ENCODE measurements at regions not wholly inside any gene's neighbourhood (a gene's known extent, or its start where the extent isn't known, plus 50 kb on each side); places are given as distances from the start of the nearest gene placed in this dataset.
A peak's percentile ranks its signal among the peaks of the same experiment; 100 is the strongest.
"Not testable (repeated sequence)": the region's sequence is repeated elsewhere in the genome, so short reads cannot be mapped to it uniquely, and the experiment has no call there.

DNA sequence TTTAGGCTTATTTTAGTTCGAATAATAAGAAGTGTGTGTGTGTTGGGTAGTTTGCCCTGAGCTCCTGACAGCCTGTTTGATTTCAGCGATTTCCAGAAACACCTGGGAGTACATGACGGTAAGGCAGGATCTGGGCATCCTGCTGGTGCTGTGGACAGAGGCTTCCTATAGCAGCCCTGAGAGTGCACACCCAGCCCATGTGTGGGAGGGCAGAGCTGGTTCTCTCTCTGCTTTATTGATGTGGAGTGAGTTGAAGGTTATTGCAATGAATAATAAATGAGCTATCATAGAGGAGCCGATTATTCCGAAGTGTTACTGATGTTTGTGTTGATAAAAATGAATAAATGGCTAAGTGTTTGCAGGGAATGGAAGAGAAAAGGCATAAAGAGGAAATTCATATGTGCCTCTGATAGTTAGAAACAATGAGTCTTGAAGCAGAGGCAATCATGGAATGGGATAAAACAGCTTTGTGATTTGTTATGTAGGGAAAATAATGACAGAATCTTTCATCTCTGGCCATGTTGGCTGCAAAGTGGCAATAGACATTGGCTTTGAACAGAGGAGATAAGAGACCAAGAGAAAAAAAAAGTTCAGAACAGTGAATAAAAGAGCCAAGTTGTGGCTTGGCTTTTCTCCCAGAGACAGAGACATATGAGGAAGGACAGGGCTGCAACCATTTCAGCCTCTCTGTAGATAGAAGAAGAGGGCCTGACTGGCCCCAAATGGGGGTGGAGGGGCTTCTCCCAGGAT, 166.2 kb upstream of the CHD6 start:
- no peak for DNase-seq (ENCODE audit: low spot score)

DNA sequence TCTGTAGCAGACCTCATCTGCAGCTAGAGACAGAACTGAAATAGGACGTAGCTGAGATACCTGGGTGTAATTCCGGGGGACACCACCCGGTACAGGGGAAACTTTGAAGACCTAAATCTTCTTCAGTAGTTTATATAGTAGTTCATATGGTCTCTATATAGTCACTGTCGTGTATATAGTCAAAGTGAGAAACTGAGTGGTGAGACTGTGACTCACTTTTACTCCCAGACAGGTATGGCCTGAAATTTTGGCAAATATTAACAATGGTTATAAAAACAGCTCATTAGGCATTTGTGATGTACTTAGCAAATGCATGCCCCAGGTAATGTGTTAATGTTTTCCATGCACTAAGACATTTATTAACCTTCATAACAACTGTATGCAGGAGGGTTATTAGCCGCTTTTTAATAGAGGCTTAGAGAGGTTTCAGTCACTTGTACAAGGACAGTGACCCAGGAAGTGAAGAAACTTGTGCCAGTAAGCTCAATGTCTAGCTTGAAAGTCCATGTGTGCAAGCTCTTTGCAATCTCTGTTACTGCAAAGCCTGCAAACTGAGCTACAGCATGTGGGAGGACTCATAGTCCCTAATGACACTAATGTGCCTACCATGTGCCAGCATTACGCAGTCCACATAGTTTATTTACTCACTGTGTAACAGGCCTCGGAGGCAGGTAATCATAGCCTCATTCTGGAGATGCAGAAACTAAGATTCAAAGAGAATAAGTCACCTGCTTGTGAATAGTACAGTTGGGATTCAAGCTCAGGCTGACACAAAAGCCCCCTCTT, 165.4 kb upstream of the CHD6 start:
- DNase-seq (ENCODE audit: low spot score), result no peak

DNA sequence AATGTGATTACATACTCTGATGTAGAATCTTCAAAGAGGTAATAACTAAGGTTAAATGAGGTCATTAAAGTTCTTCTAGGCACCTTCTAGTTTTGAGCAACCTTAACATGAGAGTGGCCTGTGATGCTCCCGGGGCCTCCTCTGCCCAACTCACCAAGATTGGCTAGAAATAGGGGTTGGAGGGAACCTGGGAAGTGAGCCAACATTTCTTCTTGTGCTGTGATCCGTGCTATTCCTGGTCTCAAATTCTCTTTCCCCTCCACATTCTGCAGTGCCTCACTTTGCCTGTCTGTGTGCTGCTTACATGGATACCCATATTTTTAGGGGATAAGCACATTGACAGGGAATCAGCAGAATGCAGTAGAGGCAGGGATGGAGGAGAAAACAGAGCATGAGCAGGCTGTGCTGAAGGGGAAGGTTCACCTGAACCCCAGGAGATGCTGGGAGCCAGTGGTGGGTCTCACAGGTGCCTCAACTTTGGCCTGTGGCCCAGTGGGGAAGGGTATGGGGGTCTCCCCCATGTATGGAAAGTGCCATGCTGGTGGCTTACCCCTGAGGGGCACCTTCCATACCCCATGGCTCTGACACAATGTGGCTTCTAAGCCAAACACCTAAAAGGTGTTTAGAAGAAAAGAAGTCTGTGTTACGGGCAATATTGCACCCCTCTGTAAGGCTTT, 164.7 kb upstream of the CHD6 start:
- DNase-seq (ENCODE audit: low spot score), result no peak

DNA sequence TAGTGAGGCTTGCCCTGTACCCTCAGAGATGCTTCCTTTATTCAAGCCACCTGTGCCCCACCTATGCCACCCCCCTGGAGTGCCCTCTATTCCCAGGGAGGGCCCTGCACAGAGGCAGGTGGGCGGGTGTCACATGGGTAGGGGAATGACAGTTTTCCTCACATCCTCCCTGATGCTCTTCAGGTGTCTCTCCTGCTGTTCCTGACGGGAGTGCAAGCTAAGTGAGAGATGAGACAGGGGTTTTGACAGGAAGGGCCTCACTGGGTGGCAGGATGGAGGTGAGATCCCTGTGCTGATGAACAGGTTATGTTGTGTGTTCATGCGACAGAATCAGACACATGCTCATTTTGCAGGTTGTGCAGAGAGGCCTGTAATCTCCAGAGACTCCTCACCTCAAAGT, 164.1 kb upstream of the CHD6 start:
- no peak for DNase-seq (ENCODE audit: low spot score)

DNA sequence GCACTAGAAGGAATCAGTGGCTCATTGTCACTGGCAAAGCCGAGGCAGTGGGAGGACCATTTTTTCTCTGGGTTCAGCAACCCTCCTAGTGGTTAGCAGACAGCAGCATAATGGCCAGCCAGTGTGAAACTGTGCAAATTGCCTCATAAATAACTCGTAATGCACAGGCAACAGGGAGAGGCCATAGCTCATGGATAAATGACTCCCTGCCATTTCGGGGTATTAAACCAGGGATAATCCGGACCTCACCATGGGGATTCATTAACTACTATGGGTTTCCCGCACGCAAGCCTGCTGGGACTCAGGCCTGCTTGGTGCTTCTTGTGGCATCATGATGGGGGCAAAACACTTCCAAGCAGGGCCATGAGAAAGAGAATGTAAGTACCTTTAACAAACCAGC, 158.2 kb upstream of the CHD6 start:
- no peak for DNase-seq (ENCODE audit: low spot score)

DNA sequence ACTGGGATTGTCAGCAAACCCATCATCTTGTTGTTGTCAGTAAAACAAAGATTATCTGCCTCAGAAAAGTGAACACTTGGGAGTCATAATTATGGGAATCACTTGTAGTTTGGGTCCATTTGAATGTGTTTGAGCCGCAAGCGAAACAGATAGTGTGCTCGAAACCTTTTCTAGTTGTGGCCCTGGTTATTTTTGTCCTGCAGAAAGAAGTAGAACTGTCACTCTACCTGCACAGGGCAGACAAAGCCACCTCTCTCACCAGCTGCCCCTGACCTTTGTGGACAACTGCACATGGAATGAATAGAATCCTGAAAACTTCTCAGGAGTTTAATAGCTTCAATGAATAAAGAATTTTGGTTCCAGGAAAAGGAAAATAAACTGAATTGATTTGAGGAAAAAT, 156.1 kb upstream of the CHD6 start:
- DNase-seq (ENCODE audit: low spot score), result no peak

DNA sequence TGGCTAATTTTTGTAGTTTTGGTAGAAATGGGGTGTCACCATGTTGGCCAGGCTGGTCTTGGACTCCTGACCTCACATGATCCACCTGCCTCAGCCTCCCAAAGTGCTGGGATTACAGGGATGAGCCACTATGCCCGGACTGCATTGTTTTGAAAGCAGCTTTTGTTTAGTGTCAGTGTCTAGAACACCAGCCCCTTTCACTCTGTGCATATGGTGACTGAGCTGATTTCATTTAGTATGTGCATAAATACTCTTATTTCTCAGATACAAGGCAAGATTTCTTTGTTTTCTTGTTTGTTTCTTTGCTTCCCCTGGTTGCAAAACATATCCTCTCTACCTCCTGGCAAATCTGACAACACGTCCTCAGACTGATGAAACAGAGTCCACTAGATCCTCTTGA, 152.8 kb upstream of the CHD6 start:
- no peak for DNase-seq (ENCODE audit: low spot score)

DNA sequence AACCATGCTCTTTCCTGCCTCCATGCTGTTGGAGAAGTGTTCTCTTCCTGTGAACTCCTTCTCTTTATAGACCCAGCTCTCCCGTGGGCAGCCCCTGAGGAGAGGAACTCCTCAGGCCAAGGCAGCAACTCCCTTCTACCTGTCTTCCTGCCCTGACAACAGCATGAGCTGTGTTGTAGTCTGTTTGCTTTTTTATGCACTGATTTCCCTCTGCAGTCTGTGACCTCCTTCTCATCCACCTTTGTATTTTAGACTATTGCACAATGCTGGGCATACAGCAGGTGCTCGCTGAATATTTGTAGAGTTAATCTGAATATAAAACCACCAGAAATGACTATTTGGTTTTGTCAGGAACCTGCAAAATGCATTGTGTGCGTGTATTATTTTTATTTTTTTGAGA, 152.2 kb upstream of the CHD6 start:
- DNase-seq (ENCODE audit: low spot score), result no peak

DNA sequence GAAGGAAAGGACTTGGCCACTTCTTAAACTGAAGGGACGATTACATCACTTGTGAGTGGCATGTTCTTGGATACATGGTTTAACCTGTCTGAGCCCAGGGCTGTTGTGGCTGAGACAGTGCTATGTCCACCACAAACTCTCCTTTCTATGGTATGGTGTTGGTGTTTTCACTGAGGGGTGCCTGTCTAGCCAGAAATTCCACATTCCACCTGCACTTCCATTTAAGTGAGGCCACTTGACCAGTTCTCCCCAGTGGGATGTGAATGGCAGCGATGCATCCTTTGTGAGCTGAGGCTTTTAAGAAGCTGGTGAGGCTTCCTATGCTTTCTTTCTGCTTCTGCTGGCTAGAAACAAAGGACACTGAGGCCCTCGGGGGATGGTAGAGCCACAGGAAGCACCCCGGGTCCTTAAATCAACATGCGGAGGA, 151.4 kb upstream of the CHD6 start:
- DNase-seq (ENCODE audit: low spot score), result no peak

DNA sequence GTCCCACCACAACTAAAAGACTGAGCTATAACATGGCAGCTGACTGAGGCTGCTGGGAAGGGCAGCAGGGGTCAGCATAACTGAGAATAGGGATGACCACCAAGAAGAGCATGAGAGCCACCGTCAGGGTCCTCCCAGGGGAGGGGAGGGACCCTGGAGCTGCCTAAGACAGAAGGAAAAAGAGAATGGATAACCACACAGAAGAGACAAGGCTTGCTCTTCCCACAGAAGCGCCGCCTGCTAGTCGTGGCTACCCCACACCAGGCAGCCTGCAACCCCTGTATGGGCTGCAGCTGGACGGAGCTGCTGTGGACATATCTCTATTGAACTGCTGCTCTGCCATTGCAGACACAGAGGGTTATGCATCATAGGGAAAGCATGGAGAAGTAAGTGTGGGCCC, 132.0 kb upstream of the CHD6 start:
- no peak for DNase-seq (ENCODE audit: low spot score)

DNA sequence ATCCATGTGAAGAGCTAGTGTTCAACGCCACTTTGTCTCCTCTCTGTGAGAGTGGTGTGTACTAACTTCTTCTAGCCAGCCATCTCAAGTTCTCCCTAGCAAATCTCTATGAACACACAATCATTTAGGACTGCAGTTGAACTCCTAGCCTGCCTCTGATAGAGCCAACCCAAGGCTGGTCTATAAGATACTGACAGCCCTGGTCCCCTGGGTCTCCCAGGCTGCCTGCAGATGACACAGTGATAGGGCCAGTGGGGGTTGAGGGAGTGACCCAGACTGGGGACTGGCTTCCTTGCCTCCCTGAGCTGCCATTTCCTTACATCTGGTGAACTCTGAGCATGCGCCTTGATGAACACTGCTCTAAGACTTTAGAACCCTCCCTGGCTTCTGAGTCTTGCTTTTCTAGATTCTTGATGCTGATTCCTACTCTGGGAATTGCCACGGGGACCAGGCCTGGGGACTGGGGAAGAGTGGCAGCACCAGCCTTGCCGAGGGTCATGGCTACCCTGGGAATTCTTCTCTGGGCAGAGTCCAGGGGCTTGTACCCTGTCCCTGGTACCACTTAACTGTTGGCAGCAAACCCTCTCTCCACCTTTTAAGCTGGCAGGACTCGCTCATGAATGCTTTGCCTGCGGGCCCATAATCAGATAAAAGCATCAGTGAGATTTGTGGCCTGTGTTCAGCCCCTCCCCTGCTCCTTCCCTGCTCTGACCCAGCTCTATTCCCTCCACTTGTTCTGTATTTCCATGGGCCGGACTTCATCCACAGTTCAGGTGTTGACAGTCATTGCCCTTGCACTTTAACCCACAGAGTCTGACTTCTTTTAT, 130.8 kb upstream of the CHD6 start:
- DNase-seq (ENCODE audit: low spot score), result no peak

DNA sequence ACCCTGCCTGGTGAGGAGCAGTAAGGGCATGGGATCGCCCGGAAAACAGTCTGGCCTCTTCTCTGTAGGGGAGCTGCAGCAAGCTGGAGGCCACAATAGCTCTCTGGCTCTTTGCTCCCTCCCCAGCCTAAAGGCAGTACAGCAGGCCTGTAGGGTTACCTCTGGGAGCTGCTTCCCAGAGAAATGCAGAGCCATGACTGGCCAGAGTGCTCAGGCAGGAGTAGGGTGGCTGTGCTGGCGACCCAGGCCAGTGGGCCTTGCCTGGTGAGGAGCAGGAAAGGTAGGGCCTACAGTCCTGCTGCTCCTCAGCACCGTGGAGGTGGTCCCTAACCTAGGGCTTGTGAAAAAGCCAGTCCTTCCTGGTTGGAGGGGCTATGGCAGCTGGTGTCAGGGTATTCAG, 129.9 kb upstream of the CHD6 start:
- DNase-seq (ENCODE audit: low spot score), result no peak

DNA sequence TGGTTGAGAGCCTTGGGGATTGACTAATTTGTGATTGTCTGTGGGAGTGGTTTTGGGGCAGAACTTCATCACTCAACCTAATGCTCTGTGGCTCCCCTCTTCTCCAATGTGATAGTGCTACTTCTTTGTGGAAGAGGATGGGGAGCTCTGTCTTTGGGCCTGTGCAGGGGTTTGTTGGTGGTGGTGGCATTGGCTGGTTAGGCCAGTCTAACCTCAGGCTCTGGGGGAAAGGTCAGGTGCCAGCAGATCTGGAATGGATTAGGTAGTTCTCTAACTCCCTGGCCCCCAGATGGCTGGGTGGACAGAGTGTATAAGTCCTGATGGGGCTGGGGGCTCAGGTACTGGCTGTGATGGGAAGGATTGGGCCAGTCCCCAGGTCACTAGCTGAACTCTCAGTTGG, 129.0 kb upstream of the CHD6 start:
- DNase-seq (ENCODE audit: low spot score), result no peak

DNA sequence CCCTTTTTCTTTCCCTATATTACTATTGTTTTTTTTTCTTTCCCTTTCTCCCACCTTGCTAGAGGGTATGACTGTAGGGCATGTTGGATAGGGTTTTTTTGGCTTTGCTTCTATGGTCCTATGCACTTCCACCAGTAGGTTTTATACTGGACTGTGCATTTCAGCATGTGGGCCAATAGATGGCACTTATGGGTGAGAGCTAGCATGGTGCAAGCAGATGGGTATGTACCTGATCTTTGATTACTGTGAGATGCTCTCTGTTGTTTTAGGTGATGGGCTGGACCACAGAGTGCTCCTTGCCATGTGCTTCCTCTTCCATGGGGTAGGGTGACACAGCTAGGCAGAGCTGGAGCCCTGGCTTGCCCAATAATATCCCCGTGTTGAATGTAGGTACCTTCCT, 128.5 kb upstream of the CHD6 start:
- no peak for DNase-seq (ENCODE audit: low spot score)

DNA sequence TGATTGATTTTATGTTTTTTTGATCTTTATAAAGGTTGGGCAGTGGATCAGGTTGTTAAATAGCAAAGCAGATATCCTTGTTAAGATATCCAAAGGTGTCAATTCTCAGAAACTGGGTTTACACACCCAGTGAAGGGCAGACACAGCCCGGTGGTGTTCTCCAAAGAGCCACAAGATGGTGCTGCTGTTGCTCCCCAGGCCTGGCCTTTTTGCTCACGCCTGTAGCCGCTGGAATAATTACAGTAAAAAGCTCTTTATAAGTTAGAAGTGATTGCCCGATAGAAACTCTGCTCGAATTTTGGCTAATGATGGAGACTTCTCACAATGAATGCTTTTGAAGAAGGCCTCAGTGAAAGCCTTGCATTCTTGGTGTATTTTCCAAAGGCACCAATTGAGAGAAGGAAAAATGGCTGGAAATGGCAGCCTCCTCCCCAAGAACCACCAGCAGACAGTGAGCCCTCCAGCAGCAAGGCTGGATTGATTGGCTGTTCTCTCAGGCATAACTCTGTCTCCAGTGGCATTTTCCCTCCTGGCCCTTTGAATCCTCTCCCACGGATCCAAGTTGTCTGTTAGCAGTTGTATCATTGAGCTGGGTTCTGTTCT, 120.5 kb upstream of the CHD6 start:
- peak; percentile 20 for DNase-seq (ENCODE audit: low spot score)

DNA sequence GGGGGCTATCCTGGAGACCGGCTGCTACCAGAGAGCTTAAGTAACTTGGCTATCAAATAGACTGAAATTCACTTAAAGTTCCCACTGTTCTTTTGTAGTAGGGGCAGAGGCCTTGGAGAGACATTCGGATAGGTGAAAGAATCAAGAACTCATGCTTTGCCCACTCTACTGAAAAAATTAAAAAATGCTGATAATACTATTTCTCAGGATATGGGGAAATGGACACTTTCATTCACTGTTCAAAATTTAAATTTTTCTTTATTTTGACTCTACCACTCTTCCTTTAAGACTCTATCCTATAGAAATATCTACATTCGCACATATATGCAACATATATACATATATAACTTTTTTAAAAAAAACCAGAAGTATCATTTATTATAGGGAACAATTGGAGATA, 117.8 kb upstream of the CHD6 start:
- no peak for DNase-seq (ENCODE audit: low spot score)

DNA sequence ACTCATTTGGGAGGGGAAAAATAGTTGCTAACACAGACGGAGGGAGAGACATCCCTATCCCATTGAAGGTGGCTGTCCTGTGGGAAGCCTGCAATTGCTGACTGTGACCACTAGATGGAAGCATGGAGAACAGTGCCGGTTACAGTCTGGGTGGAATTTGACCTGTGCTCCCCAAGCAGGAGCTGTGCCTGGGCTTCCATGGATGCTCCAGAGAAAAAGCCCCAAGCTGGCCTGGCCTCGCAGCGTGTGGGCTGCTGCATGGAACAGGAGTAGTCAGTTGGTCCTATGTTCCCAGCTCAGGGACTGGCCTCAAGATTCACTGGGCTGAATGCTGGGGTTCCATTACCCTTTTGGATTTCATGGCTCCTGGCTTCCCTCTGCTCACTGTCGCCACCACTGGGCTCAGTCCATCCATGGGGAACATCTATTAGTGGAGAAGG, 116.3 kb upstream of the CHD6 start:
- peak; percentile 27 for DNase-seq (ENCODE audit: low spot score)

DNA sequence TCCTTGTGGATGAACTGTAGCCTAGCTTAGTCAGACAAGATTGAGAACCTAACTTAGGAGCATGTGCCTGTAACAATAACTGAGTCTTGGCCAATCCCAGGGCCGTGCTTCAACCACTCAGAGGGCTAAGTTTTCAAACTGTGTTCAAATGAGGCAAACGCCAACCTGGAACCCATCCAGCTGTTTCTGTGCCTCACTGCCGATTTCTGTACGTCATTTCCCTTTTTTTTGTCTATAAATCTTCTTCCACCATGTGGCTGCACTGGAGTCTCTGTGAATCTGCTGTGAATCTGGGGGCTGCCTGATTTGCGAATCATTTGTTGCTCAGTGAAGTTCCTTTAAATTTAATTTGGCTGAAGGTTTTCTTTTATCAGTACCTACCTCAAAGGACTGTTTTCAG, 115.0 kb upstream of the CHD6 start:
- no peak for DNase-seq (ENCODE audit: low spot score)

DNA sequence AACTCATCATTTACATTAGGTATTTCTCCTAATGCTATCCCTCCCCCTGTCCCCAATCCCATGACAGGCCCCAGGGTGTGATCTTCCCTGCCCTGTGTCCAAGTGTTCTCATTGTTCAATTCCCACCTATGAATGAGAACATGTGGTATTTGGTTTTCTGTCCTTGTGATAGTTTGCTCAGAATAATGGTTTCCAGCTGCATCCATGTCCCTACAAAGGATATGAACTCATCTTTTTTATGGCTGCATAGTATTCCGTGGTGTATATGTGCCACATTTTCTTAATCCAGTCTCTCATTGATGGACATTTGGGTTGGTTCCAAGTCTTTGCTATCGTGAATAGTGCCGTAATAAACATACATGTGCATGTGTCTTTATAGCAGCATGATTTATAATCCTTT, 113.0 kb upstream of the CHD6 start:
- DNase-seq (ENCODE audit: low spot score), result not testable (repeated sequence)

DNA sequence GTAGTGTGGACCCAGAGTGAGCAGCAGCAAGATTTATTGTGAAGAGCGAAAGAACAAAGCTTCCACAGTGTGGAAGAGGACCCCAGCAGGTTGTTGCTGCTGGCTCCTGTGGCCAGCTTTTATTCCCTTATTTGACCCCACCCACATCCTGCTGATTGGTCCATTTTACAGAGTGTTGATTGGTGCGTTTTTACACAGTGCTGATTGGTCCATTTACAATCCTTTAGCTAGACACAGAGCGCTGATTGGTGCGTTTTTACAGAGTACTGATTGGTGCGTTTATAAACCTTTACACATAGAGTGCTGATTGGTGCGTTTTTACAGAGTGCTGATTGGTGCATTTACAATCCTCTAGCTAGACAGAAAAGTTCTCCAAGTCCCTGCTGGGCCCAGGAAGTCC, 109.5 kb upstream of the CHD6 start:
- DNase-seq (ENCODE audit: low spot score), result not testable (repeated sequence)

DNA sequence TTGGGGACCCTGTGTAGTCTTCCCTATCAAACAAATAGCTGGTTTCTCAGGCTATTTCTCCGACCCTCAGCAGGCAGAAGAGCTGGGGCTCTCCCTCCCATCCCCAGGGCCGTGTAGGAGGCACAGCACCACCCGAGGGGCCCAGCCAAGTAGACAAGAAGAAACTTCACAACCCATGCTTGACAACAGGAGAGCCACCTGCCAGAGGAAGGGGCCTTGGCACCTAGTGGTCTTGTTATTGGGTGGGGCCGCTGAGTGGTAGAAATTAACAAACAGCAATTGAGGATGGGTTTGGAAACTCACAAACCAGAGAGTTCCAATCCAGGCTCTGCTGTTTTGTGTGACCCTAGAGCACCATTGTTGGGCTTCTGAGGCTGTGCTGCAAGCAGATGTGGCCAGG, 108.5 kb upstream of the CHD6 start:
- no peak for DNase-seq (ENCODE audit: low spot score)

DNA sequence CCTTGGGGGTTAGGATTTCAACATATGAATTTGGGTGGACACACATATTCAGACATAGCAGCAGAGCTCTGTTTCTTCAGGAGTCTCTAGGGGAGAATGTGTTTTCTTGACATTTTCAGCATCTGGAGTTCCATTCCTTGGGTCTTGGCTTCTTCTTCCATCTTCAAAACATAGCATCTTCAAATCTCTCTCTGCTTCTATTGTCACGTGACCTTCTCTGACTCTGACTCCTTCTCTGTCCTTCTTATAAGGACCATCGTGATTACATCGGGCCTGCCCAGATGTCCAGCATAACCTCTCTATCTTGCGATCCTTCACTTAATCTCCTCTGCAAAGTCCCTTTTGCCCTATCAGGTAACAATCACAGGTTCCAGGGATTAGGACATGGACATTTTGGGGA, 101.0 kb upstream of the CHD6 start:
- DNase-seq (ENCODE audit: low spot score), result no peak
